ENCODE measurements at regions not wholly inside any gene's neighbourhood (a gene's known extent, or its start where the extent isn't known, plus 50 kb on each side); places are given as distances from the start of the nearest gene placed in this dataset.
"Not testable (repeated sequence)": the region's sequence is repeated elsewhere in the genome, so short reads cannot be mapped to it uniquely, and the experiment has no call there.

GRCh38 chr21:35274923-35275322 is 225.8 kb upstream of the RUNX1 start:
- DNase-seq, result no peak

- DNase-seq, result no peak
Observed at GRCh38 chr21:35274090-35274489, 225.0 kb upstream of the RUNX1 start.

DNA sequence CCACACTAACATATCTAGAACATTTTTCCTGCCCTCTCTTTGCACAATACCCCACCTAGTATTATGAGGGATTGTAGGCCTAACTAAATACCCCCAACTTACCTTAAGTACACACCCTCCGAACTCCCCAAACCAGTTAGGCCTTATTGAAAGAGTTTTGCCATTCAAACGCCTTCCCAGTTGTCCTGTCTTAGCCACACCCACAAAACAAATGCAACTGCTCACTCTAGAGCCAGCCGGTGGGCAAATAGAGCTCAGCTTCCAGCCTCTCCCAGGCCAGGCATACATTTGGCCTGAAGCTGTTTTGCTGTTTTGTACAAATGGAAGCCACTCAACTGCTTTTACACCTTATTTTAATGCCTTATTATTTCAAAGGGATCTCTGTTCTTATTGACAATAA is 224.2 kb upstream of the RUNX1 start:
- DNase-seq, result no peak

DNA sequence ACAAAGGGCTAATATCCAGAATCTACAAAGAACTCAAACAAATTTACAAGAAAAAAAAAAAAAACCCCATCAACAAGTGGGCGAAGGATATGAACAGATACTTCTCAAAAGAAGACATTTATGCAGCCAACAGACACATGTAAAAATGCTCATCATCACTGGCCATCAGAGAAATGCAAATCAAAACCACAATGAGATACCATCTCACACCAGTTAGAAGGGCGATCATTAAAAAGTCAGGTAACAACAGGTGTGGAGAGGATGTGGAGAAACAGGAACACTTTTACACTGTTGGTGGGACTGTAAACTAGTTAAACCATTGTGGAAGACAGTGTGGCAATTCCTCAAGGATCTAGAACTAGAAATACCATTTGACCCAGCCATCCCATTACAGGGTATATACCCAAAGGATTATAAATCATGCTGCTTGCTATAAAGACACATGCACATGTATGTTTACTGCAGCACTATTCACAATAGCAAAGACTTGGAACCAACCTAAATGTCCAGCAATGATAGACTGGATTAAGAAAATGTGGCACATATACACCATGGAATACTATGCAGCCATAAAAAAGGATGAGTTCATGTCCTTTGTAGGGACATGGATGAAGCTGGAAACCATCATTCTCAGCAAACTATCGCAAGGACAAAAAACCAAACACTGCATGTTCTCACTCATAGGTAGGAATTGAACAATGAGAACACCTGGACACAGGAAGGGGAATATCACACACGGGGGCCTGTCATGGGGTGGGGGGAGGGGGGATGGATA is 222.4 kb upstream of the RUNX1 start:
- DNase-seq, result not testable (repeated sequence)

GRCh38 chr21:35268817-35269216 is 219.7 kb upstream of the RUNX1 start:
- DNase-seq, result no peak

DNA sequence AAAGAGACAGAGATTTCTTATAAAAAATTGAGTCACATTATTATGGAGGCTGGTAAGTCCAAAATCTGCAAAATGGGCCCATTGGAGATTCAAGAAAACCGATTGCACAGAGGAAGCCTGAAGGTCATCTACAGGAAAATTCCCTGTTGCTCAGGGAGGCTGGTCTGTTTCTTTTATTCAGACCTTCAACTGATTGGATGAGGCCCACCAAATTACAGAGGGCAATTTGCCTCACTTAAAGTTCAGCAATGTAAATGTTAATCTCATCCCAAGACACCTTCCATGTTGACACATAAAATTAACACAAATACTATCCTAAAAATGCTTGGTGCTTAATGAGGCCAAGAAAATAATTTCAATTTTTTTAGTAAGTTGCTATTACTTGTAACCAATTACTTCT is 219.2 kb upstream of the RUNX1 start:
- DNase-seq, result no peak

- no peak for DNase-seq
Observed at GRCh38 chr21:35266546-35266945, 217.4 kb upstream of the RUNX1 start.

DNA sequence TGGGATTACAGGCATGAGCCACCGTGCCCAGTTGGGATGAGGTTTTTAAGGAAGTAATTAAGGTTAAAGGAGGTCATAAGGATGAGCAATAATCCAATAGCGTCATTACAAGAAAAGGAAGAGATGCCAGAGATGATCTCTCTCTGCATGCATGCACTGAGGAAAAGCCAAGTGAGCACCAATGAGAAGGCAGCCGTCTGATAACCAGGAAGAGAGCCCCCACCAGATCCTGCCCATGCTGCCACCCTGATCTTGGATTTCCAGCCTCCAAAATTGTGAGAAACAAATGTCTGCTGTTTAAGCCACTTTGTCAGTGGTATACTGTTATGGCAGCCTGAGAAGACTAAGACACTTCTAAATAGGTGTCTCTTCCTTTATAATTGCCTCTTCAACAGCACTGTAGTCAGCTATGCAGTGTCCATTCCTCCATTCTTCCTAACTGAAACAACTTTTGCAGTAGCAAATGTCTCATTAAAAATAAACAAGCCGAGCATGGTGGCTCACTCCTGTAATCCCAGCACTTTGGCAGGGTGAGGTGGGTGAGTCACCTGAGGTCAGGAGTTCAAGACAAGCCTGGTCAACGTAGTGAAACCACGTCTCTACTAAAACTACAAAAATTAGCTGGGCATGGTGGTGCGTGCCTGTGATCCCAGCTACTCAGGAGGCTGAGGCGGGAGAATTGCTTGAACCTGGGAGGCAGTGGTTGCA is 216.2 kb upstream of the RUNX1 start:
- peak in 1 of 2 experiments; percentile 1 for DNase-seq

DNA sequence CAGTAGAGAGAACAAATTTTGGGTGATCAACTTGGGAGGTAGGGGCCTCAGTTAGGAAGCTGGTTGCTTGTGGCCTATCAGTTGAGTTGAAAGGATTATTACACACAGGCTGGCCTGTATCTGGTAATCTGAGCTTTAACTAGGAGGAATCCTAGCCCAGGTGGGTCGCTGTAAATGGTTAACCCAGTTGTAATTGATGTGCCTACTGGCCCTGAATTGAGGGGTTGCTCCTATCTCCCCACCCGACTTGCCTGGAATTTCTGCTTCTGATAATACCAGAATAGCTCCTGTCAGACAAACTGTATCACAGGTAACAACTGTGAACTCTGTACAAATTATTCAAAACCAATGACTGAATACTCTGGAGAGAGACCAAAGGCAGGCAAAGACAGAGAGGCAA is 210.4 kb upstream of the RUNX1 start:
- no peak for DNase-seq

DNA sequence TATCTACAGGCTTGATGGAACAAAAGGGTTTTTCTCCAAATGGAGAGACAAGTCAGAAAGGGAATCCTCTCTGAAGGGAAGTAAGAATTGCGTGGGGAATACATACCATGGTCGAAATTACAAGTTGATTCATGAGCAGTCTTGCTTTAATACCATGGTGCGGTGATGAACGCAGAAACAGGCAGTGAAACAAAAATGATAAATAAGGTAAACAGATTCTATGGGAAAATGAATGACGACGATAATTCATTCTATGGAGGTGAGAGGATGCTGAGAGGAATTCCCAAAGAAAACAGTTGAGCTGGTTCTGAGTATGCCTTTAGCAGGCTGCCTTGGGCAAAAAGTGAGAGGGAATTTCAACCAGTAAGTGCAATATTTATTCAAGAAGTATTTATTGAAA is 209.4 kb upstream of the RUNX1 start:
- DNase-seq, result no peak

DNA sequence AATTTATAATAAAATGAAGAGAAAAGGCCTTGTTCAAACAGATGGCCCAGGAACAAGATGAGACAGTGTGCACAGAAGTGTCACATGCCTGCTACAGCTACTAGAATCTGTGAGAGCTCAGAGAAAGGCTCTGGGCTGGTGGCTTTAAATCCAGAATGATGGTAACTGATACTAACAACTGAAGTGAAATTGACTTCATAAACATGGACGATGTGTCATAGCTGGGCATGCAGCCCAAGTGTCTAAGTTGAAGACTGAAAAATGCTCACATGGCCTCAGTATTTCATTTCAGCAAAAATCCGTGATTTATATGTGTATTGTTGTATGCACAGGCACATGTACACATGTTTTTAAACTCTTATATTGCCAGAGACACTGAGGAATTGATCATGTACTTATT is 208.3 kb upstream of the RUNX1 start:
- peak; percentile 7 to 62 for DNase-seq

DNA sequence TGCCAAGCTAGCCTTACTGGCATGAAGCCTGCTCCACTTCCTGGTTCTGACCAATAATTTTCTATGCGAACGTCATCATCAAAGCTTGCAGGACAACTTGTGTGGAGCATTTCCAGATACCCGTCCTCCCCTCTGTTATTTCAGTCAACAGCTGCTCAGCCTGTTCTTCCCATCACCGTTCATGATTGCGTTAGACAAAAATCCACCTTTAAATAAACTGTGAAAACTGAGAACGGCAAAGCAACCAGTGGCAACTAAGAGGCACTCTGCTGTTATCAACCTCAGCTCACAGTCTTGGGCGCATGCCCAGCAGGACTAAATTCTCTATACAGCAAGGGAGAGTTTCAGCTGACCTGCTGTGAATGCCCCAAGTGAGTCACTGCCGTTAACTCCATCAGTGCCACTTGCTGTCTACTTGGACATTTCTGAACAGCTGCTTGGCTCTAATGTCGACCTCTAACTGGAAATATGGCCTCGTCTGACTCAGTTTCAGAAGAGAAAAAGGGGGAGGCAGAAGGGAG is 207.4 kb upstream of the RUNX1 start:
- DNase-seq, result peak; percentile 74 to 95

DNA sequence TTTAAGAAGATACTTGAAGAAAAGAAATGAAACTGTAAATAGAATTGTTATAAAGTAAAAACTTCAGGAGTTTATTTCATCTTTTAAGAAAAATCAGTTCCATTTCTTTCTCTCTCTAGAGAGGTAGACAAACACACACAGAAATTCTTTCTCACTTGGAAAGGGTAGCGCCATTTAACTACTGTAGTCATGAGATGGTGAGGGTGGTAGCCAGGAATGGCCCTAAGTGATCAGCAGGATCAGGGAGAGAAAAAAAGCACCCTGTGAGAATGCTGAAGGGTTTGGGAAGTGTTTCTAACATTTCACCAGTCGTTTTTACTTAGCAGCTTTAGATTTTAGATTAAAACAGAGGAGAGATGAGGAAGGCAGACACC is 205.7 kb upstream of the RUNX1 start:
- DNase-seq, result no peak

DNA sequence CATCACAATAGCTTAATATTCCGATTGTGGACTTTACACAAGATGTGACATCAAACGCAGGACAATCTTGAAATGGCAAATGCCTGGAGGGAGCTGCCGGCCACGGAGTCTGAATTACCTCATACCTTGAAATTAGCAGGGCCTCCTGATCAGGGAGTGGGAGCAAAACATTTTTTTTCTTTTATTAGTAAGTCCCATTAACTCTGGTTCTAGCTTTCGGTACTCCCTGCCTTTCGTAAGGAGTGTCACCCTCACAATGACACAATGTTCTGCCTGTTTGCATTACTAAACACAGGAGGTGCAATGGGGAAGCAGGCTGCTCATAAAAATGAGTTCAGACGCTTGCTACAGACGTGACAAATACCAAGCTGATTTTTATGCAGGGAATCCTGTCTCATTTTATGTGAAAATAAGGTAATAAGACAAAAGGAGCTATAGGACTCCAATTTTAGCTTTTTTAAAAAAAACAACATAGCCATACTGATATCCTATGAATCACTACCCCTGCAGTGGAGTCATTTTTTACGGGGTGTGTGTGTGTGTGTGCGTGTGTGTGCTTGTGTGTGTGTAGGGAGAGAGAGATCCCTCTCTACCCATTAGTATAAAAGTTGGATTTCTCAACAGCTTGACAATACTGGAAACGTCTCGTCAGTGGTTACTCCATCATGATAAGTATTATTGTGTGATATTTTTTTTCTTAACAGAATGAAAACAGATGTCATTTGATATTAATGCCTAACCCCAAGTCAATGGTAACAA is 205.1 kb upstream of the RUNX1 start:
- no peak for DNase-seq

GRCh38 chr21:35252831-35253230 is 203.7 kb upstream of the RUNX1 start:
- DNase-seq, result no peak

GRCh38 chr21:35249636-35250035 is 200.5 kb upstream of the RUNX1 start:
- no peak for DNase-seq

GRCh38 chr21:35245879-35246278 is 196.8 kb upstream of the RUNX1 start:
- no peak for DNase-seq

DNA sequence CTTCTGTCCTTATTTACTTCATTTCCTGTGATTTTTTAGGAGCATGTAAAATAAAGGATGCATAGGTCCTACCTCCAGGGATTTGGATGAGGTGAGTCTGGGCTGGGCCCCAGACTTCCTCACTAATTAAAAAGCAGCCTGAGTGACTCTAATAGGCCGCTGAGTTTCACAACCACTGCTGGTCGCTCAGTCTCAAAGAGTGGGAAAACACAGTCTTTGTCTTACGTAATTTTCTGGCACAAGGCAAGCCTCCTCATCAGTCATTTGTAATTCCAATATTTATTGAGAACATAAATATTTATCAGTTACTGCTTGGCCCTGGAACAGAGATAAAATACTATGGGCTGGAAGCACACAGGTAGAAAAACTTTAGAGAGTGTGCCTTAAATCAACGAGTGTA is 195.4 kb upstream of the RUNX1 start:
- no peak for DNase-seq

DNA sequence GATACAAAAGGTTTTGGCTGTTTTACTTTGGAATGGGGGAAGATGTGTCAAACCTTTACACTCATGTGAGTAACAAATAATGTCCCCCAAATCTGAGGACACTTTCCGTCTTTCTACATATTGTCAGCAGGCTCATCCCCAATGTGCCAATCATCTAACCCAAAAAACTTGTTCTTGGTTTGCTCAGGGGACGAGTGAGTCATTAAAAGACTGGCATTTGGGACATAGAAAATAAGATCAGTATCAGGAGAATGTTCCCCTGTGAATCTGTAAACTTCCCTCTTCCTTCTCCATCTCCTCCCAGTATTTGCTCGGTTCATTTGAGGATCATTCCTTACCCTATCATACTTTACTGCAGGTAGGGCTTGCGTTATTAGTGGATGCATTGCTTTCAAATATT is 194.1 kb upstream of the RUNX1 start:
- no peak for DNase-seq

DNA sequence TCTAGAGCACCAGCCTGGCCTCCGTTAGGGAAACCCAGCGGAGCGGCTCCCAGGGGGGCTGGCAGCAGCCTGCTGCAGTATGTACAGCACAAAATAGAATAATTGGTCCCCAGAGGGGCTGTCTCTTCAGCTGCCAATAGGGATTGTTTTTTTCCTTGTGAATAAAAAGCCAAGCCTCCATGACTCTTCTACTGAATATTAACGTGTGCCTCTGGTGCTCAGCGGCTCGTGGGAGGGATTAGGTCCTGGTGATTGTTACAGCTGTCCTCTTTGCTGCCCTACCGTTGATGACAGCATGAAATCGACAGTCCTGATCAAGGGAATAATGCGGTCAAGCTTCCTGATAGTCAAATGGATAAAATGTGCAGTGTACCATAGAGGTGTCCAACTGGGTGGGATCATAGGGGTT is 190.7 kb upstream of the RUNX1 start:
- DNase-seq, result no peak

GRCh38 chr21:35238119-35238518 is 189.0 kb upstream of the RUNX1 start:
- no peak for DNase-seq

DNA sequence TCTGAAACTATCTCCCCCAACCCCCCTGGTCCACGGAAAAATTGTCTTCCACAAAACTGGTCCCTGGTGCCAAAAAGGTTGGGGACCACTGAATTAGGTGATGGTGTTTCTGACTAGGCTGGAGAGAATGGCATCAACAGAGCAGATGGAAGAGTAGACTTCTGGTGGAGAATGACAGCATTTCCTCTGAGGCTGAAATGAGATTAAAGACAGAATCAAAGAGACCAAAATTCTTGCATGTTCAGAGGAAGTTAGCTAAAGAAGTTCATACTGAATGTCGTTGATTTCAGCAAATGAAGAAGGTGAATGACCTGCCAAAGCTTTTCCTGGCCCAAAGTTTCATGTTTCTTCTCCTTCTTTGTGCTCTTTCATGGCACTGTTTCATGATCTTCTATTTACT is 188.2 kb upstream of the RUNX1 start:
- no peak for DNase-seq

DNA sequence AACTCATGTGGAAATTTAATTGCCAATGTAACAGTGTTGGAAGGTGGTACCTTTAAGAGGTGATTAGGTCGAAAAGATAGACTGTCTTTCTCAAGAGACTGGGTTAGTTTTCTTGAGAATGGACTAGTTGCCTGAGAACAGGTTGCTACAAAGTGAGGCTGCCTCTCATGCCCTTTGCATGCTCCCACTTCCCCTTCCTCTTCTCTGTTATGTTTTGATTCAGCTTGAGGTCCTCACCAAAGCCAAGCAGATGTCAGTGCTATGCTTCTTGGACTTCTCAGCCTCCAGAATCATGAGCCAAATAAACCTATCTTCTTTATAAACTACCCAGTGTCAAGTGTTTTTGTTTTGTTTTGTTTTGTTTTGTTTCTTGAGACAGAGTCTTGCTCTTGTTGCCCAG is 187.0 kb upstream of the RUNX1 start:
- DNase-seq, result no peak

DNA sequence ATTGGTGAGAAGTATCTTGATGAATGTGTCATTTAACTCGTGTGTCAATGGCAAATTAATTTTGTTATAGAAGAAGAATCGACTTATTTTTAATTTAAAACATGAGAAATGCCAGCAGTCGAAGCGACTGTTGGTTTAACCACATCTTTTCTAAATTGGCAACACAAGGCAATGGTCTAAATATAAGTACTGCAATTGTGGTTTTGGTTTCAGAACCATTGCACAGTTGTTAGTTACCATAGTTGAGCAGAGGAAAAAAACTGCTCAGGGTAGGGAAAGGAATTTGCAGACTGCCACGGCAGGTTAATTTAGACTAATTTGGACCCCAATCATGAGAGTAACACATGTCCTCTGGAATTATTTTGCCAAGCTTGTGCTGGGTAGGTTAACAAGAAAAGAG is 185.6 kb upstream of the RUNX1 start:
- DNase-seq, result no peak
